SK-N-MC (cell line): ENCODE measurements at regions not wholly inside any gene's neighbourhood (a gene's known extent, or its start where the extent isn't known, plus 50 kb on each side); places are given as distances from the start of the nearest gene placed in this dataset.

ENCODE experiments used
- DNase-seq: peaks from one replicate; pipeline ENCODE4 v3.0.0-alpha.2; 2011; ENCODE audit warnings: low read depth, low spot score
- H3K27ac ChIP-seq: fragments of 200-600 bp; sonication (generic); 2 replicates; pipeline ENCODE4 v1.5.1; 2016; ENCODE audit warnings: mixed run types
- H3K36me3 ChIP-seq: fragments of 200-600 bp; sonication (generic); 2 replicates; pipeline ENCODE4 v1.6.1; 2017; ENCODE audit warnings: antibody characterized with exemption, low read length, mixed read lengths; ENCODE audit not compliant: insufficient read depth
- H3K4me3 ChIP-seq: fragments of 200-600 bp; sonication (generic); 2 replicates; pipeline ENCODE4 v1.5.1; 2016
- H3K9ac ChIP-seq: fragments of 200-600 bp; sonication (generic); 2 replicates; pipeline ENCODE4 v1.8.0; 2017; ENCODE audit warnings: mixed run types, mixed read lengths; ENCODE audit not compliant: insufficient read length
- H3K9me3 ChIP-seq: fragments of 200-600 bp; sonication (generic); 2 replicates; pipeline ENCODE4 v1.6.1; 2017; ENCODE audit warnings: low read depth, mild to moderate bottlenecking, antibody characterized with exemption, low read length, moderate library complexity, mixed read lengths
- EZH2 ChIP-seq: fragments of 200-600 bp; sonication (generic); IDR thresholded peaks from one replicate; pipeline ENCODE4 v1.6.1; 2017; ENCODE audit warnings: antibody characterized with exemption
- FOXP2 ChIP-seq: optimal IDR thresholded peaks from 2 replicates; pipeline ENCODE3; 2011; ENCODE audit warnings: mild to moderate bottlenecking, moderate library complexity; ENCODE audit not compliant: insufficient read depth; ENCODE audit errors: extremely low read length, control extremely low read depth
- POLR2AphosphoS5 ChIP-seq: IDR thresholded peaks from 2 replicates; pipeline ENCODE4 v1.6.1; 2012; ENCODE audit warnings: mild to moderate bottlenecking, low read depth, low read length, borderline replicate concordance

DNA sequence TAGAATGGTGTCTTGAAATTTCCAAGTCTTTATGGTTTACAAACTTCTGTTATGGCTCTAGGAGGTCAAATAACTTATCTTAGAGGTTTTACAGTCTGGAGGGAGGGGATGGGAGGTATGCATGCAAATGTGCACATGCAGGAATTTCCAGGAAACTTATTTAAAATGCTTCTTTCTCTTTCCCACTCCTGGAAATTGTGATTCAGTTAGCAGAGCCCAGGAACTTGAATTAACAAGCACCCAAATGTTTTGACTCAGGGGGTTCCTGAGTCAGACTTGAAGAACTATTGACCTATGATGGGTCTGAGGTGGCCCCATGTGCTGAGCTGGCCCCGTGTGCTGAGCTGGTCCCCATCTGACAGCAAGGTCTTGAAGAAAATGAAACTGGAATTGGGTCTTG lies 669.4 kb downstream of the INHBA start:
- H3K27ac ChIP-seq: no peak overlapping the region
- H3K9me3 ChIP-seq: no peaks in the 10 kb centered on the region
- no peaks in the 10 kb centered on the region for H3K36me3 ChIP-seq
- TF ChIP-seq EZH2: no peak
- no peak for TF ChIP-seq POLR2AphosphoS5
- no peak for TF ChIP-seq FOXP2
- DNase-seq: no peak
- no peak overlapping the region for H3K4me3 ChIP-seq
- no peak overlapping the region for H3K9ac ChIP-seq

DNA sequence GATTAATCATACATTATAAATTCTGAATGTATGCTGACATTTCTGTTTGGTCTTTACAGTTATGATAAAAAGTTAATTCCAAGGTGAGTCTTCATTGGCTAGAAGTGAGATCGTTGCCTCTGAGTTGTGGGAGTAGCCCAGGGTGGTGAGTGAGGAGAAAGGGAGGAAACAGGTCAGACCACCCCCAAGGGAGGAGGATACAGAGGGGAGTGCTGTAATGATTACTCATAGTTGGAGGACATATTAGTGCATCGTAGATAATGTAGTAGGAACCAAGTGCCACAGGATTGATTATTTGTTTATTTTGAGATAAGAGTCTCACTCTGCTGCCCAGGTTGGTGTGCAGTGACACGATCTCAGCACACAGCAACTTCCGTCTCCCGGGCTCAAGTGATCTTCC lies 672.2 kb downstream of the INHBA start:
- TF ChIP-seq POLR2AphosphoS5: no peak
- no peak for TF ChIP-seq EZH2
- Histone ChIP-seq H3K27ac (no peak overlapping the region), H3K36me3 (no peaks in the 10 kb centered on the region), H3K4me3 (no peak overlapping the region), H3K9me3 (no peaks in the 10 kb centered on the region), H3K9ac (no peak overlapping the region)
- no peak for DNase-seq

DNA sequence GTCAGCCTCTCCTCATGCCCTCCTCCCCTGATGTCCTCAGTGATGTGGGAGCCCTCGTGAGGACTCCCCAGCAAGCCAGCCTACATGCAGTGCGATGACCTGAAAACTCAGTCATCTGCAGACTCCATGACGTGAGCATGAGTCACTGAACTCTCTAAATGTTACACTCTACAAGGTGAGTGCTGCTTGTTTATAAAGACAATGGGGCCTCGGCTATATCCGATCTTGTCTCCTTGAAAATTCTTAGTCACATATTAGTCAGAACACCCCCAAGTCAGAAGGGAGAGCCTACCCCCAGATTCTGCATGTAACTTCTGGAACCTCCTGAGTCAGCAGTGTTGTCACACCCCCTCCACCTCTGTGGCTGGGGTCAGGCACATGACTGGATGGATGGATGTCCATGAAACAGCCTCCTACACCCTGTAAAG lies 673.8 kb downstream of the INHBA start:
- no peak for TF ChIP-seq FOXP2
- no peak for TF ChIP-seq POLR2AphosphoS5
- no peak for TF ChIP-seq EZH2
- Histone ChIP-seq H3K27ac (no peak overlapping the region), H3K36me3 (no peaks in the 10 kb centered on the region), H3K9ac (no peak overlapping the region), H3K4me3 (no peak overlapping the region), H3K9me3 (no peaks in the 10 kb centered on the region)
- no peak for DNase-seq

DNA sequence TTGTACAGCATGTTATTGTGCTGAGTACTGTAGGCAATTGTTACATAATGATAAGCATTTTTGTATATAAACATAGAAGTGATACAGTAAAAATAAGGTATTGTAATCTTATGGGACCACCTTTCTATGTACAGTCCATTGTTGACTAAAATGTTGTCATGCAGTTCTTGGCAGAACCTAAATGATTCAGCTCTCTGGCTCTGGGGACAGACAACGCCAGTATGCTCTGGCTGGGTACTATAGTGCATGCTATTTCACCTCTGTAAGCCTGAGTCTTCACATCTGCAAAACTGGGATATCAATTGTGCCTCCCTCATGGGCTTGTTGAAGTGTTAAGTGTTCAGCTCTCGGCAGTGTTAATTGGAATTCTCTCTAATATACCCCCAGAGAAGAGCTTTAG lies 674.3 kb downstream of the INHBA start:
- no peak overlapping the region for H3K27ac ChIP-seq
- DNase-seq: no peak
- no peak for TF ChIP-seq EZH2
- no peak for TF ChIP-seq POLR2AphosphoS5
- no peak for TF ChIP-seq FOXP2
- no peaks in the 10 kb centered on the region for H3K36me3 ChIP-seq
- H3K4me3 ChIP-seq: no peak overlapping the region
- H3K9me3 ChIP-seq: no peaks in the 10 kb centered on the region
- H3K9ac ChIP-seq: no peak overlapping the region

DNA sequence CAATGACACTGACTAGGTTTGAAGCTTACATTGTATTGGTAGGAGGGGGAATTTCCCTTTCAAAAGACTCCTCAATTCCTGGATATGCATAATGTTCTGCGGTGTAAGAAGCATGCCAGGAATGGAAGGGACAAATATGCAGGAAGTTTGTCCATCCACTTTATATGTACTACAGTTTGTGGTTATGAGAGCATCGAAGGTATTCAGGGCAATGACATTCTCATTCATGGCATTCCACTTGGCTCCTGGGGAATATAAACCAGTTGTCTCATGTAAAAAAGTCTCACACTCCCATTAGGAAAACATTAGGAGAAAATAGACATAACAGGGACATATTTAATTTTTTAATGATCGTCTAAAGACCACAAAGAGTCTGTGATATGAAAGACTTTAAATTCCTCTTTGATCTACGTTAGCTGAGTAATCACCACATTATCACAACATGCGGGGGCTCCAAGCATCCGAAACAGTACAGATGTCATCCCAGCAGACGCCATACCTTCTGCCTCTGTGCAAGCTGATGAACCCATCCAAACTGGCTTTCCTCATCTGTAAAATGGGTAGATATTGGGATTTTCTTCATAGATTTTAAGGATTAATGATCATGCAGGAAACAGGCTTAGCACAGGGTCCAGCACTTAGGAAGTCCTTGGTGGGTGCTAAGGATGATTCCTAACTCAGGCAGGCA lies 675.3 kb downstream of the INHBA start:
- Histone ChIP-seq H3K9me3 (no peaks in the 10 kb centered on the region), H3K36me3 (no peaks in the 10 kb centered on the region), H3K27ac (no peak overlapping the region), H3K4me3 (no peak overlapping the region), H3K9ac (no peak overlapping the region)
- DNase-seq: no peak
- TF ChIP-seq POLR2AphosphoS5 (no peak), EZH2 (no peak), FOXP2 (no peak)

DNA sequence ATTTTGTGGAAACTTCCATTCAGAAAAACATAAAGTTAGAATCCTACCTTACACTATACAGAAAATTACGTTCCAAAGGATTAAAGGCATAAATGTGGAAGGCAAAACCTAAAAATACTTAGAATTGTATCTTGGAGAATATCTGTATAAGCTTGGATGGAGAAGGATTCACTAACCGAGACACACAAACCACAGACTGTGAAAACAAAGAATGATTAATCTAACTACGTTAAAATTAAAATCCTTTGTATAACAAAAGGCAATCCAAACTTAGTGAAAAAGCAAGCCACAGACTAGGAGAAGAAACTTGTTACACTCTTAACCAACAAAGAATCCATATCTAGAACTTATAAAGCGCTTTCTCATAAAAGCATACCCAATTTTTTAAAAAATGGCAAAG lies 678.8 kb downstream of the INHBA start:
- no peak for TF ChIP-seq POLR2AphosphoS5
- TF ChIP-seq EZH2: no peak
- no peak for TF ChIP-seq FOXP2
- no peaks in the 10 kb centered on the region for H3K9me3 ChIP-seq
- no peak overlapping the region for H3K27ac ChIP-seq
- DNase-seq: no peak
- H3K9ac ChIP-seq: no peak overlapping the region
- H3K36me3 ChIP-seq: no peaks in the 10 kb centered on the region
- H3K4me3 ChIP-seq: no peak overlapping the region

DNA sequence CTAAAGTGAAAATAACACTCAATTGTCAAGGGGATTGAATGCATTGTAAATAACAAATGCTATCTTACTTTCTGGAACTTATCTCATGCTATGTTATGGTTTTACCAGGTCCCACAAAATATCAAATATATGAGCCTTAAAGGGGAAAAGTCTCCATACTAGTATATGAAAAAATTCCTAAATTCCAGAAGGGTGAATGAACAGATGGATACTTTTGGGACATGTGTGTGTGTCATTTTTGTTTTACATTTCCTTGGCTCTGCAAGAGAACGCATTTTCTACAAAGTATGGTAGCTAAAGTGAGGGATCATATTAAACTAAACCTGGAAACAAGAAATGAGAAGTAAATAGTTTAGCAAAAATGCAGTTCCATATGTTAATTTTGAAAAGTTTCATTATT lies 682.8 kb downstream of the INHBA start:
- no peak for TF ChIP-seq POLR2AphosphoS5
- no peak for TF ChIP-seq FOXP2
- TF ChIP-seq EZH2: no peak
- no peaks in the 10 kb centered on the region for H3K9me3 ChIP-seq
- no peaks in the 10 kb centered on the region for H3K36me3 ChIP-seq
- DNase-seq: no peak
- no peak overlapping the region for H3K9ac ChIP-seq
- no peak overlapping the region for H3K27ac ChIP-seq
- H3K4me3 ChIP-seq: no peak overlapping the region

DNA sequence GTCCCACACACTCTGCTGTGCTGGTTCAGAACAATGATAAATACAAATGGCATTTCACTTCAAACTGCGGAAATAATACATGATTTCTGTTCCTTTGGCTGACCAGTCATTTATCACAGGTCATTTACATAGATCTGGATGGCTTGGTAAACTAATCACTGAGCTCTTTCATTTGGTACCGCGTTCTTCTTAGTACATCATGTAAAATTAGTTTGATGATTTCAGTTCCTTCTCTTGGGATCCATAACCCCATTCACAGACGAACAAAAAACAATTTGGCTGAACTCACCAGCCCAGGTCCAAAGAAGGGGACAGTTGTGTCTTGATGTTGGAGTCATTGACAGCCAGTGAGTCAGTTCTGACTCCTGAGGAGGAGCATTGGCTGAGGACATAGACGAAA lies 689.8 kb downstream of the INHBA start:
- DNase-seq: no peak
- Histone ChIP-seq H3K9me3 (no peaks in the 10 kb centered on the region), H3K27ac (no peak overlapping the region), H3K9ac (no peak overlapping the region), H3K4me3 (no peak overlapping the region), H3K36me3 (no peaks in the 10 kb centered on the region)
- no peak for TF ChIP-seq EZH2
- TF ChIP-seq FOXP2: no peak

DNA sequence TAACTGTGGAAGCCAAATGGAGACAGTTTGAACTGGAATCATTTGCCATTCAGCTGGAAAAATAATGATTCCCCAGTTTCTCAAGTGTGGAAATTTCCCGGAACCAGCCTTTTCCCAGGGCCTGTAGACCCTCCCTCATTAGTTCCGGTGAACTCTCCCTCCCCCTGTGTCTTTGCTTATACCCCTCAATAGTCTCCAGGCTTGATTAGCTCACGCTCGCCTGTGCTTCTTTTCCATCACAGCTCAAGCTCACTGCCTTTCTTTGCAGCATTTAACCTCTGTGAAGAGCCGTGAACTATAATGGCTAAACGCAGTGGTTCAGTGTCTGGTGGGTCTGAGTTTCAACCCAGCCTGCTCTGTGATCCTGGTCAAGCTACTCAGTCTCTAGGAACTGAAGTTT lies 690.8 kb downstream of the INHBA start:
- Histone ChIP-seq H3K9me3 (no peaks in the 10 kb centered on the region), H3K36me3 (no peaks in the 10 kb centered on the region), H3K9ac (no peak overlapping the region), H3K27ac (no peak overlapping the region), H3K4me3 (no peak overlapping the region)
- no peak for DNase-seq
- TF ChIP-seq EZH2: no peak
- TF ChIP-seq POLR2AphosphoS5: no peak
- no peak for TF ChIP-seq FOXP2

DNA sequence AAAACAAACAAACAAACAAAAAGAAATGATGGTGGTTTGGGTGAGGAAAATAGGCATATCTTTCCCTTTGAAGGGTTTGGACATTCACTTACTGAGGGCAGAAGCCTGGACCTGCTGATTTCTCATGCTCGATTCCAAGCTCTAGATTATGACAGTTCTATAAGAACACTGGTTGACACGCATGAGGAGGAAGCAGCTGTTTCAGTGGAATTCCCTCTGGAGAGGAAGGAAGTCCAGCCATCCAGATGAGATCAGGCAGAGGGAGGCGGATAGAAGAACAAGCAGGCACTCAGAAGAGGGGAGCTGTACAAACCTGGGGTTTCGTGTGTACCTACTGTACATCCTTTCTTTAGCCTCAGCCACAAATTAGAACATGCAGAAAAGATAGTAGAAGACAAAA lies 691.9 kb downstream of the INHBA start:
- Histone ChIP-seq H3K27ac (no peak overlapping the region), H3K9ac (no peak overlapping the region), H3K36me3 (no peaks in the 10 kb centered on the region), H3K4me3 (no peak overlapping the region), H3K9me3 (no peaks in the 10 kb centered on the region)
- no peak for DNase-seq
- TF ChIP-seq EZH2: no peak
- no peak for TF ChIP-seq POLR2AphosphoS5
- no peak for TF ChIP-seq FOXP2
